Prostate gland (tissue), 2 donors: ENCODE measurements at regions not wholly inside any gene's neighbourhood (a gene's known extent, or its start where the extent isn't known, plus 50 kb on each side); places are given as distances from the start of the nearest gene placed in this dataset.

Experiments
- DNase-seq: peaks from one replicate; pipeline ENCODE4 v3.0.0-alpha.2; 2019; ENCODE audit warnings: low spot score
- H3K27ac ChIP-seq, 2 donors: fragments of 200-600 bp; sonication (generic); 2 replicates each; pipeline ENCODE4 v1.5.1; 2017 to 2019
- H3K27me3 ChIP-seq: fragments of 200-600 bp; sonication (generic); replicated peaks from 2 replicates; pipeline ENCODE4 v1.5.1; 2019; ENCODE audit not compliant: insufficient read depth
- H3K36me3 ChIP-seq, 2 donors: fragments of 200-600 bp; sonication (generic); 1 replicate in 1 of 2; 2 replicates in 1 of 2; pipeline versions ENCODE4 v1.5.1 to v1.8.1; 2017 to 2019
- H3K4me1 ChIP-seq: fragments of 200-600 bp; sonication (generic); replicated peaks from 2 replicates; pipeline ENCODE4 v1.5.1; 2019
- H3K4me3 ChIP-seq, 2 donors: fragments of 200-600 bp; sonication (generic); 2 replicates each; pipeline ENCODE4 v1.5.1; 2017 to 2019
- H3K9me3 ChIP-seq: fragments of 200-600 bp; sonication (generic); 2 replicates; pipeline ENCODE4 v1.5.1; 2017
- POLR2A ChIP-seq: fragments of 450-650 bp; IDR thresholded peaks from one replicate; pipeline ENCODE4 v1.6.1; 2016; ENCODE audit warnings: antibody characterized with exemption, mild to moderate bottlenecking
- POLR2AphosphoS5 ChIP-seq: sonication (generic); formaldehyde crosslinking; IDR thresholded peaks from one replicate; pipeline ENCODE4 v1.6.1; 2017; ENCODE audit warnings: antibody characterized with exemption
- WGBS: methylation state at CpG from one replicate; pipeline ENCODE4 v1.1.5; 2018; 5-methylcytosine and 5-hydroxymethylcytosine counted together
- intact Hi-C: fragments of 100-400 bp; cut with DNase I; formaldehyde crosslinking; loops from one replicate; pipeline ENCODE4 v1.14.2; 2022
- TF ChIP-seq, protein P1 (sequence below), 4 experiments: fragments of 200-600 bp in 2 of 4; fragments of 450-650 bp in 2 of 4; sonication (generic) in 2 of 4; IDR thresholded peaks; 1 replicate in 3 of 4; 2 replicates in 1 of 4; pipeline ENCODE4 v1.5.1; 2016 to 2019; ENCODE audit warnings: antibody characterized with exemption in 4 of 4, mild to moderate bottlenecking in 2 of 4, moderate library complexity in 2 of 4

DNA sequence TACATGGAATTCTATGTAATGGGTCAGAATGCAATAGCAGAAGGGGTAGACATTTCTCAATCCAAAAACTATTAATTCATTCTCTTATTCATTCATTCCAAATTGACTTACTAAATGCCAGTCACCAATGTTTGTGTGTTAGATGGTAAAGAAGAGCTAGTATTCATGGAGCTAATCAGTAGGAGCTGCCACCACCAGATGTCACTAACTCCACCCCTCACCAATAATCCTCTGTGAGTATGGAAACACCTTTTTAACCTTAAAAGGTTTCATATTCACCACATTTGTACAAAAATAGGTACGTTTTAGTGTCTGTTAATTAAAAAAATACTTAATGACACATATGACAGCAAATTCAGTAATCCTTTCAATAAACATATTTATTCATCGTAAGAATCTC lies 131.8 kb upstream of the PKN2 start:
- intact Hi-C loops, result no loop called here
- no peaks in the 10 kb centered on the region for H3K9me3 ChIP-seq

GRCh38 chr1:88557014-88557413 lies 127.1 kb upstream of the PKN2 start:
- no peaks in the 10 kb centered on the region for H3K4me1 ChIP-seq
- intact Hi-C loops, result no loop called here
- 91% methylated on average over 3 of the region's 3 CpGs for WGBS
- H3K27ac ChIP-seq, result no peak overlapping the region
- DNase-seq, result no peak
- H3K4me3 ChIP-seq, result no peak overlapping the region
- TF ChIP-seq, protein P1, sequence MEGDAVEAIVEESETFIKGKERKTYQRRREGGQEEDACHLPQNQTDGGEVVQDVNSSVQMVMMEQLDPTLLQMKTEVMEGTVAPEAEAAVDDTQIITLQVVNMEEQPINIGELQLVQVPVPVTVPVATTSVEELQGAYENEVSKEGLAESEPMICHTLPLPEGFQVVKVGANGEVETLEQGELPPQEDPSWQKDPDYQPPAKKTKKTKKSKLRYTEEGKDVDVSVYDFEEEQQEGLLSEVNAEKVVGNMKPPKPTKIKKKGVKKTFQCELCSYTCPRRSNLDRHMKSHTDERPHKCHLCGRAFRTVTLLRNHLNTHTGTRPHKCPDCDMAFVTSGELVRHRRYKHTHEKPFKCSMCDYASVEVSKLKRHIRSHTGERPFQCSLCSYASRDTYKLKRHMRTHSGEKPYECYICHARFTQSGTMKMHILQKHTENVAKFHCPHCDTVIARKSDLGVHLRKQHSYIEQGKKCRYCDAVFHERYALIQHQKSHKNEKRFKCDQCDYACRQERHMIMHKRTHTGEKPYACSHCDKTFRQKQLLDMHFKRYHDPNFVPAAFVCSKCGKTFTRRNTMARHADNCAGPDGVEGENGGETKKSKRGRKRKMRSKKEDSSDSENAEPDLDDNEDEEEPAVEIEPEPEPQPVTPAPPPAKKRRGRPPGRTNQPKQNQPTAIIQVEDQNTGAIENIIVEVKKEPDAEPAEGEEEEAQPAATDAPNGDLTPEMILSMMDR (IDR thresholded peaks at IDR 0.05), result no peak
- TF ChIP-seq POLR2AphosphoS5 (no peak), POLR2A (no peak)
- H3K36me3 ChIP-seq, result no peaks in the 10 kb centered on the region
- no peaks in the 10 kb centered on the region for H3K9me3 ChIP-seq
- no peaks in the 10 kb centered on the region for H3K27me3 ChIP-seq

More for the DNA sequence above, 131.8 kb upstream of the PKN2 start:
- TF ChIP-seq, protein P1 (IDR thresholded peaks at IDR 0.05), result no peak
- TF ChIP-seq POLR2AphosphoS5, result no peak
- no peak for TF ChIP-seq POLR2A
- no peak for DNase-seq
- no peaks in the 10 kb centered on the region for H3K4me1 ChIP-seq
- H3K36me3 ChIP-seq, result no peaks in the 10 kb centered on the region
- H3K27me3 ChIP-seq, result no peaks in the 10 kb centered on the region
- H3K4me3 ChIP-seq, result no peak overlapping the region
- WGBS, result 85% methylated on average over 2 of the region's 2 CpGs
- no peak overlapping the region for H3K27ac ChIP-seq

DNA sequence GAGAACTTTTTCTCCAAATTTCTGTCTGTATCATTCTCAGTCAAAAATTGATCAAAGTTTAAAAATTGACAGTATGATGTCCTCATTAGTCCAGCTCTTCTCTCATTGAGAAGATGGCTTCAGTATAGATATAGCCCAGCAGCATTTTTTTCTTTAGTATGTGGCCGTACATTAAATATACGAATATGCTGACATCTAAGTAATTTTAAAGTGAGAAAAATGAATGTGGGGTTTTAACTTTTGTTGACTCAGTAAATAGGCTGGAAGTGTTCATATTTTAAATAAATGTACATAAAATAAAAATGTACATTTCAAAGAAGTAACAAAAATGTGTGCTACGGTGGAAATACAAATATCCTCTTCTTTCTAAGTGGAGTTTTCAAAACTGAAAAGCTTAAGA lies 123.5 kb upstream of the PKN2 start:
- intact Hi-C loops, result no loop called here
- no peaks in the 10 kb centered on the region for H3K9me3 ChIP-seq
- H3K27me3 ChIP-seq, result no peaks in the 10 kb centered on the region
- no peak overlapping the region for H3K27ac ChIP-seq
- no peak for TF ChIP-seq POLR2A
- TF ChIP-seq, protein P1 (IDR thresholded peaks at IDR 0.05), result no peak
- no peak for TF ChIP-seq POLR2AphosphoS5
- H3K4me1 ChIP-seq, result no peaks in the 10 kb centered on the region
- no peak for DNase-seq
- no peak overlapping the region for H3K4me3 ChIP-seq
- 78% methylated on average over 3 of the region's 3 CpGs for WGBS
- H3K36me3 ChIP-seq, result no peaks in the 10 kb centered on the region

- WGBS, result 49% methylated on average over 3 of the region's 3 CpGs
Measured at GRCh38 chr1:88562991-88563390, 121.1 kb upstream of the PKN2 start.

More at GRCh38 chr1:88562991-88563390, 121.1 kb upstream of the PKN2 start:
- H3K36me3 ChIP-seq, result no peaks in the 10 kb centered on the region
- intact Hi-C loops, result no loop called here
- no peak overlapping the region for H3K4me3 ChIP-seq
- H3K4me1 ChIP-seq, result no peaks in the 10 kb centered on the region
- DNase-seq, result no peak
- H3K27me3 ChIP-seq, result no peaks in the 10 kb centered on the region
- H3K9me3 ChIP-seq, result no peaks in the 10 kb centered on the region
- no peak overlapping the region for H3K27ac ChIP-seq
- no peak for TF ChIP-seq POLR2A
- TF ChIP-seq POLR2AphosphoS5, result no peak
- TF ChIP-seq, protein P1 (IDR thresholded peaks at IDR 0.05), result no peak
